ENCODE measurements at regions not wholly inside any gene's neighbourhood (a gene's known extent, or its start where the extent isn't known, plus 50 kb on each side); places are given as distances from the start of the nearest gene placed in this dataset.

- TF ChIP-seq CTCF (IDR thresholded peaks at IDR 0.05) (no peak), EP300 (IDR thresholded peaks at IDR 0.05) (no peak), POLR2A (IDR thresholded peaks at IDR 0.05) (no peak)
Observed at GRCh38 chr6:22801831-22802230, 232.5 kb downstream of the HDGFL1 start.

All from stomach (tissue), 4 donors.